T-helper 2 cell treated with Interferon-gamma antibody and Interleukin-4, amounts not matched to agents 5 μg/mL and 100 μg/mL, for 36 hours (primary cell): ENCODE measurements at regions not wholly inside any gene's neighbourhood (a gene's known extent, or its start where the extent isn't known, plus 50 kb on each side); places are given as distances from the start of the nearest gene placed in this dataset.
"Not testable (repeated sequence)": the region's sequence is repeated elsewhere in the genome, so short reads cannot be mapped to it uniquely, and the experiment has no call there.

Source experiments
- DNase-seq: peaks from one replicate; pipeline ENCODE4 v3.0.0; 2021; ENCODE audit warnings: low spot score
- H3K27ac Mint-ChIP-seq: one replicate; pipeline ENCODE4 v1.8.0; 2021; ENCODE audit warnings: mild to moderate bottlenecking, mixed read lengths
- H3K27me3 Mint-ChIP-seq: one replicate; pipeline ENCODE4 v1.8.0; 2021; ENCODE audit warnings: low read depth, mixed read lengths
- H3K36me3 Mint-ChIP-seq: one replicate; pipeline ENCODE4 v1.8.0; 2021; ENCODE audit warnings: low read depth, mixed read lengths
- H3K4me1 Mint-ChIP-seq: one replicate; pipeline ENCODE4 v1.8.0; 2021; ENCODE audit warnings: low read depth, mixed read lengths
- H3K4me3 Mint-ChIP-seq: one replicate; pipeline ENCODE4 v1.8.0; 2022; ENCODE audit warnings: mild to moderate bottlenecking, moderate library complexity, mixed read lengths
- H3K9me3 Mint-ChIP-seq: one replicate; pipeline ENCODE4 v1.8.0; 2021; ENCODE audit warnings: mixed read lengths

- not testable (repeated sequence) for H3K27me3 Mint-ChIP-seq, H3K9me3 Mint-ChIP-seq, H3K4me3 Mint-ChIP-seq, DNase-seq, H3K4me1 Mint-ChIP-seq, H3K36me3 Mint-ChIP-seq, H3K27ac Mint-ChIP-seq
Observed at GRCh38 chr5:97234380-97234779, 51.3 kb upstream of the RIOK2 start.

- Mint-ChIP-seq H3K27me3 (no peaks in the 10 kb centered on the region), H3K9me3 (no peaks in the 10 kb centered on the region), H3K27ac (no peak overlapping the region), H3K4me1 (no peaks in the 10 kb centered on the region), H3K36me3 (no peaks in the 10 kb centered on the region), H3K4me3 (no peak overlapping the region)
- DNase-seq: no peak
Observed at GRCh38 chr5:97242341-97242740, 59.3 kb upstream of the RIOK2 start.

- H3K4me3 Mint-ChIP-seq: no peak overlapping the region
- H3K36me3 Mint-ChIP-seq: no peaks in the 10 kb centered on the region
- H3K4me1 Mint-ChIP-seq: no peaks in the 10 kb centered on the region
- no peaks in the 10 kb centered on the region for H3K9me3 Mint-ChIP-seq
- no peaks in the 10 kb centered on the region for H3K27me3 Mint-ChIP-seq
- no peak for DNase-seq
- no peak overlapping the region for H3K27ac Mint-ChIP-seq
Observed at GRCh38 chr5:97243353-97243752, 60.3 kb upstream of the RIOK2 start.

GRCh38 chr5:97245386-97245785, 62.3 kb upstream of the RIOK2 start:
- no peak for DNase-seq
- no peak overlapping the region for H3K4me3 Mint-ChIP-seq
- no peaks in the 10 kb centered on the region for H3K9me3 Mint-ChIP-seq
- no peaks in the 10 kb centered on the region for H3K4me1 Mint-ChIP-seq
- H3K27me3 Mint-ChIP-seq: no peaks in the 10 kb centered on the region
- no peak overlapping the region for H3K27ac Mint-ChIP-seq
- no peaks in the 10 kb centered on the region for H3K36me3 Mint-ChIP-seq

GRCh38 chr5:97250113-97250512, 67.1 kb upstream of the RIOK2 start:
- no peaks in the 10 kb centered on the region for H3K4me1 Mint-ChIP-seq
- no peak overlapping the region for H3K4me3 Mint-ChIP-seq
- no peak overlapping the region for H3K27ac Mint-ChIP-seq
- no peaks in the 10 kb centered on the region for H3K36me3 Mint-ChIP-seq
- no peaks in the 10 kb centered on the region for H3K27me3 Mint-ChIP-seq
- H3K9me3 Mint-ChIP-seq: no peaks in the 10 kb centered on the region
- no peak for DNase-seq

- Mint-ChIP-seq H3K36me3 (no peaks in the 10 kb centered on the region), H3K27me3 (no peaks in the 10 kb centered on the region), H3K9me3 (no peaks in the 10 kb centered on the region), H3K4me3 (no peak overlapping the region), H3K27ac (no peak overlapping the region), H3K4me1 (no peaks in the 10 kb centered on the region)
- DNase-seq: no peak
Observed at GRCh38 chr5:97266076-97266475, 83.0 kb upstream of the RIOK2 start.

GRCh38 chr5:97266576-97266975, 83.5 kb upstream of the RIOK2 start:
- DNase-seq: no peak
- no peaks in the 10 kb centered on the region for H3K36me3 Mint-ChIP-seq
- H3K27me3 Mint-ChIP-seq: no peaks in the 10 kb centered on the region
- no peak overlapping the region for H3K27ac Mint-ChIP-seq
- H3K9me3 Mint-ChIP-seq: no peaks in the 10 kb centered on the region
- H3K4me1 Mint-ChIP-seq: no peaks in the 10 kb centered on the region
- no peak overlapping the region for H3K4me3 Mint-ChIP-seq

- no peaks in the 10 kb centered on the region for H3K4me1 Mint-ChIP-seq
- H3K27me3 Mint-ChIP-seq: no peaks in the 10 kb centered on the region
- no peak overlapping the region for H3K27ac Mint-ChIP-seq
- DNase-seq: no peak
- peaks cover 1% of the 10 kb centered on the region for H3K9me3 Mint-ChIP-seq
- no peaks in the 10 kb centered on the region for H3K36me3 Mint-ChIP-seq
- H3K4me3 Mint-ChIP-seq: no peak overlapping the region
Observed at GRCh38 chr5:97267767-97268166, 84.7 kb upstream of the RIOK2 start.

GRCh38 chr5:97276474-97277120, 93.5 kb upstream of the RIOK2 start:
- H3K36me3 Mint-ChIP-seq: no peaks in the 10 kb centered on the region
- no peaks in the 10 kb centered on the region for H3K4me1 Mint-ChIP-seq
- H3K27me3 Mint-ChIP-seq: no peaks in the 10 kb centered on the region
- no peak for DNase-seq
- H3K27ac Mint-ChIP-seq: no peak overlapping the region
- H3K4me3 Mint-ChIP-seq: no peak overlapping the region
- peaks cover 9% of the 10 kb centered on the region for H3K9me3 Mint-ChIP-seq

- no peak overlapping the region for H3K4me3 Mint-ChIP-seq
- H3K36me3 Mint-ChIP-seq: no peaks in the 10 kb centered on the region
- H3K4me1 Mint-ChIP-seq: no peaks in the 10 kb centered on the region
Observed at GRCh38 chr5:97281257-97281656, 98.2 kb upstream of the RIOK2 start.

GRCh38 chr5:97297063-97297703, 114.1 kb upstream of the RIOK2 start:
- Mint-ChIP-seq H3K36me3 (no peaks in the 10 kb centered on the region), H3K4me1 (no peaks in the 10 kb centered on the region), H3K4me3 (no peak overlapping the region), H3K27me3 (no peaks in the 10 kb centered on the region), H3K27ac (no peak overlapping the region), H3K9me3 (no peaks in the 10 kb centered on the region)
- DNase-seq: no peak

More at GRCh38 chr5:97281257-97281656, 98.2 kb upstream of the RIOK2 start:
- Mint-ChIP-seq H3K27ac (no peak overlapping the region), H3K9me3 (peaks cover 7% of the 10 kb centered on the region), H3K27me3 (no peaks in the 10 kb centered on the region)
- DNase-seq: no peak

GRCh38 chr5:97297704-97298091, 114.7 kb upstream of the RIOK2 start:
- Mint-ChIP-seq H3K27me3 (no peaks in the 10 kb centered on the region), H3K36me3 (no peaks in the 10 kb centered on the region), H3K27ac (no peak overlapping the region), H3K9me3 (no peaks in the 10 kb centered on the region), H3K4me1 (no peaks in the 10 kb centered on the region), H3K4me3 (no peak overlapping the region)
- no peak for DNase-seq

GRCh38 chr5:97301181-97301580, 118.1 kb upstream of the RIOK2 start:
- H3K27ac Mint-ChIP-seq, H3K36me3 Mint-ChIP-seq, H3K9me3 Mint-ChIP-seq, DNase-seq, H3K4me1 Mint-ChIP-seq, H3K4me3 Mint-ChIP-seq, H3K27me3 Mint-ChIP-seq: not testable (repeated sequence)

GRCh38 chr5:97338729-97339128, 155.7 kb upstream of the RIOK2 start:
- Mint-ChIP-seq H3K27me3 (no peaks in the 10 kb centered on the region), H3K36me3 (no peaks in the 10 kb centered on the region), H3K4me1 (no peaks in the 10 kb centered on the region), H3K27ac (no peak overlapping the region), H3K4me3 (no peak overlapping the region), H3K9me3 (peaks cover 6% of the 10 kb centered on the region)
- DNase-seq: no peak

GRCh38 chr5:97355775-97356174, 172.7 kb upstream of the RIOK2 start:
- Mint-ChIP-seq H3K4me3 (no peak overlapping the region), H3K4me1 (no peaks in the 10 kb centered on the region), H3K27ac (no peak overlapping the region), H3K36me3 (no peaks in the 10 kb centered on the region), H3K27me3 (no peaks in the 10 kb centered on the region), H3K9me3 (peaks cover 15% of the 10 kb centered on the region)
- DNase-seq: no peak
